IMR-90 (cell line): ENCODE measurements at regions not wholly inside any gene's neighbourhood (a gene's known extent, or its start where the extent isn't known, plus 50 kb on each side); places are given as distances from the start of the nearest gene placed in this dataset.

Experiments
- BHLHE40 ChIP-seq: fragments of 150-350 bp; IDR thresholded peaks from 2 replicates; pipeline ENCODE4 v1.6.1; 2016; ENCODE audit warnings: mild to moderate bottlenecking, low read depth, low read length
- CEBPB ChIP-seq: IDR thresholded peaks from 2 replicates; pipeline ENCODE4 v1.6.1; 2012; ENCODE audit warnings: low read depth, low read length, improper control_type of control experiment
- CHD1 ChIP-seq: IDR thresholded peaks from 2 replicates; pipeline ENCODE4 v1.6.1; 2012; ENCODE audit warnings: low read depth, low read length, improper control_type of control experiment
- CTCF ChIP-seq: conservative IDR thresholded peaks from 2 replicates; pipeline ENCODE4 v1.5.1; 2012; ENCODE audit warnings: mild to moderate bottlenecking, low read depth, low read length, improper control_type of control experiment
- ELK1 ChIP-seq: fragments of 150-350 bp; IDR thresholded peaks from 2 replicates; pipeline ENCODE4 v1.6.1; 2016; ENCODE audit warnings: low read depth, mild to moderate bottlenecking, low read length, moderate library complexity, borderline replicate concordance
- FOS ChIP-seq: fragments of 150-350 bp; IDR thresholded peaks from 2 replicates; pipeline ENCODE4 v1.6.1; 2016; ENCODE audit warnings: low read depth, low read length
- MAZ ChIP-seq: IDR thresholded peaks from 2 replicates; pipeline ENCODE4 v1.6.1; 2012; ENCODE audit warnings: low read depth, mild to moderate bottlenecking, low read length, improper control_type of control experiment, moderate library complexity, borderline replicate concordance
- MXI1 ChIP-seq: IDR thresholded peaks from 2 replicates; pipeline ENCODE4 v1.6.1; 2012; ENCODE audit warnings: low read depth, mild to moderate bottlenecking, low read length, moderate library complexity, borderline replicate concordance
- POLR2A ChIP-seq: IDR thresholded peaks from 2 replicates; pipeline ENCODE4 v1.6.1; 2012; ENCODE audit warnings: mild to moderate bottlenecking, low read depth, low read length
- RCOR1 ChIP-seq: IDR thresholded peaks from 2 replicates; pipeline ENCODE4 v1.6.1; 2012; ENCODE audit warnings: mild to moderate bottlenecking, low read length, improper control_type of control experiment; ENCODE audit not compliant: insufficient replicate concordance
- RFX5 ChIP-seq: IDR thresholded peaks from 2 replicates; pipeline ENCODE4 v1.8.0; 2012; ENCODE audit warnings: low read depth, mild to moderate bottlenecking, low read length, moderate library complexity
- SMC3 ChIP-seq: fragments of 150-350 bp; IDR thresholded peaks from 2 replicates; pipeline ENCODE4 v1.6.1; 2016; ENCODE audit warnings: low read depth, mild to moderate bottlenecking, antibody characterized with exemption, low read length, moderate library complexity
- USF2 ChIP-seq: fragments of 150-350 bp; IDR thresholded peaks from 2 replicates; pipeline ENCODE4 v1.6.1; 2017; ENCODE audit warnings: mild to moderate bottlenecking, antibody characterized with exemption, low read length, low read depth

GRCh38 chr12:127074161-127074560 is 1192.8 kb upstream of the TMEM132C start:
- TF ChIP-seq RCOR1 (no peak), CTCF (no peak), USF2 (no peak), FOS (no peak), SMC3 (no peak), CHD1 (no peak), POLR2A (no peak), MXI1 (no peak), BHLHE40 (no peak), MAZ (no peak), CEBPB (no peak), RFX5 (no peak), ELK1 (no peak)
